ENCODE measurements at regions not wholly inside any gene's neighbourhood (a gene's known extent, or its start where the extent isn't known, plus 50 kb on each side); places are given as distances from the start of the nearest gene placed in this dataset.

- no peak for DNase-seq (ENCODE audit: low read depth)
- no peak overlapping the region for H3K4me3 ChIP-seq (ENCODE audit: low read depth, low read length)
- TF ChIP-seq, protein P1, sequence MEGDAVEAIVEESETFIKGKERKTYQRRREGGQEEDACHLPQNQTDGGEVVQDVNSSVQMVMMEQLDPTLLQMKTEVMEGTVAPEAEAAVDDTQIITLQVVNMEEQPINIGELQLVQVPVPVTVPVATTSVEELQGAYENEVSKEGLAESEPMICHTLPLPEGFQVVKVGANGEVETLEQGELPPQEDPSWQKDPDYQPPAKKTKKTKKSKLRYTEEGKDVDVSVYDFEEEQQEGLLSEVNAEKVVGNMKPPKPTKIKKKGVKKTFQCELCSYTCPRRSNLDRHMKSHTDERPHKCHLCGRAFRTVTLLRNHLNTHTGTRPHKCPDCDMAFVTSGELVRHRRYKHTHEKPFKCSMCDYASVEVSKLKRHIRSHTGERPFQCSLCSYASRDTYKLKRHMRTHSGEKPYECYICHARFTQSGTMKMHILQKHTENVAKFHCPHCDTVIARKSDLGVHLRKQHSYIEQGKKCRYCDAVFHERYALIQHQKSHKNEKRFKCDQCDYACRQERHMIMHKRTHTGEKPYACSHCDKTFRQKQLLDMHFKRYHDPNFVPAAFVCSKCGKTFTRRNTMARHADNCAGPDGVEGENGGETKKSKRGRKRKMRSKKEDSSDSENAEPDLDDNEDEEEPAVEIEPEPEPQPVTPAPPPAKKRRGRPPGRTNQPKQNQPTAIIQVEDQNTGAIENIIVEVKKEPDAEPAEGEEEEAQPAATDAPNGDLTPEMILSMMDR (IDR thresholded peaks at IDR 0.05; ENCODE audit: insufficient read depth, low read length), result no peak
These were observed 167.0 kb upstream of the ALG10B start for GRCh38 chr12:38149395-38150073.

DNA sequence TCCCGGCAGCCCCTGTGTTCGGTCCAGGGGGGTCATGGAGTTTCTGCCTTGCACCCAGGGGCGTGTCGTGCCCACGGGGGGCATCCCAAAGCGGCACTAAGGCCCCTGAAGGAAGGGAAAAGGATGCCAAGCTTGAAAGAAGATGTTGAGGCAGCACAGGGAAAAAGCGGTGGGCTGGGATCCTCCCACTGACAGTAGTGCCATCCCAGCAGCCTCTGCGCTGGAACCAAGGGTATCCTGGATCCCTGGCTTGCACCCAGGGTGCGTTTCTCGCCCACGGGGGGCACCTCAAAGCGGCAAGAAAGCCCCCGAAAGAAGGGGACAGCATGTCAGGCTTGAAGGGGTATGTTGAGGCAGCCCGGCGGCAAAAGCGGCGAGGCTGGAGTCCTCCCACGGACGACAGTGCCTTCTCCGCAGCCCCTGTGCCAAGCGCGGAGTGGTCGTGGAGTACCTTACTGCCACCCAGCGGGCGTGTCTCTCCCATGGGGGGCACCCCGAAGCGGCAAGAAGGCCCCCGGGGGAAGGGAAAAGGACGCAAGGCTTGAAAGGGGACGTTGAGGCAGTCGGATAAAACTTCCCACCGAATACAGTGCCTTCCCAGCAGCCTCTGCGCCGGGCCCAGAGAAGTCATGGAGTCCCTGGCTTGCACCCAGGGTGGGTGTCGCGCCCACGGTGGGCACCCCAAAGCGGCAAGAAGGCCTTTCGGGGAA, 164.4 kb upstream of the ALG10B start:
- DNase-seq (ENCODE audit: low read depth), result no peak
- TF ChIP-seq, protein P1 (IDR thresholded peaks at IDR 0.05; ENCODE audit: insufficient read depth, low read length), result no peak
- H3K4me3 ChIP-seq (ENCODE audit: low read depth, low read length), result no peak overlapping the region

DNA sequence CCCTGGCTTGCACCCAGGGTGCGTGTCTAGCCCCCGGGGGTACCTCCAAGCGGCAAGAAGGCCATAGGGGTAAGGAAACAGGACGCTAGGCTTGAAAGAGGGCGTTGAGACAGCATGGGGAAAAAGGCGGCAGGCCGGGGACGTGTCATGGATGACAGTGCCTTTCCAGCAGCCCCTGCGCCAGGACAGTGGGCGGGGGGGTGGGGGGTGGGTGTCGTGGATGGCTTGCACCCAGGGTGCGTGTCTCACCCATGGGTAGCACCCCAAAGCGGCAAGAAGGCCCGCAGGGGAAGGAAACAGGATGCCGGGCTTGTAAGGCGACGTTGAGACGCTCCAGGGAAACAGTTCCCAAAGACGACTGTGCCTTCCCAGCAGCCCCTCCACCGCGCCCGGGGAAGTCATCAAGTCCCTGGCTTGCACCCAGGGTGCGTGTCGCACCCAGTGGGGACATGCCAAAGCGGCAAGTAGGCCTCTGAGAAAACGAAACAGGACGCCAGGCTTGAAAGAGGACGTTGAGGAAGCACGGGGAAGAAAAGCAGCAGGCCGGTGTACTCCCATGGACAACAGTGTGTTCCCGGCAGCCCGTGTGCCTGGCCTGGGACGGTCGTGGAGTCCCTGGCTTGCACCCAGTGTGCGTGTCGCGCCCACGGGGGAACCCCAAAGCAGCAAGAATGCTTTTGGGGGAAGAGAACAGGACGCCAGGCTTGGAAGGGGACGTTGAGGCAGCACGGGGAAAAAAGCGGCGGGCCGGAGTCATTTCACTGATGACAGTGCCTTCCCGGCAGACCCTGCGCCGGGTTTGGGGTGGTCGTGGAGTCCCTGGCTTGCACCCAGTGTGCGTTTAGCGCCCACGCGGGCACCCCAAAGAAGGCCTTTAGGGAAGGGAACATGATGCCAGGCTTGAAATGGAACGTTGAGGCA, 163.5 kb upstream of the ALG10B start:
- no peak overlapping the region for H3K4me3 ChIP-seq (ENCODE audit: low read depth, low read length)
- TF ChIP-seq, protein P1 (IDR thresholded peaks at IDR 0.05; ENCODE audit: insufficient read depth, low read length), result no peak
- DNase-seq (ENCODE audit: low read depth), result no peak

DNA sequence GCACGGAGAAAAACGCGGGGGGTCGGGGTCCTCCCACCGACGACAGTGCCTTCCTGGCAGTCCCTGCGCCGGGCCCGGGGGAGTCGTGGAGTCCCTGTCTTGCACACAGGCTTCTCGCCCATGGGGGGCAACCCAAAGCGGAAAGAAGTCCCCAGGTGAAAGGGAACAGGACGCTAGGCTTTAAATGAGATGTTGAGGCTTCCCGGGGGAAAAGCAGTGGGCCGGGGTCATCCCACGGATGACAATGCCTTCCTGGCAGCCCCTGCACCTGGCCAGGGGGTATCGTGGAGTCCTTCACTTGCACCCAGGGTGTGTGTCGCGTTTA, 162.9 kb upstream of the ALG10B start:
- no peak for DNase-seq (ENCODE audit: low read depth)
- TF ChIP-seq, protein P1 (IDR thresholded peaks at IDR 0.05; ENCODE audit: insufficient read depth, low read length), result no peak
- H3K4me3 ChIP-seq (ENCODE audit: low read depth, low read length), result no peak overlapping the region

GRCh38 chr12:38154096-38155019, 162.2 kb upstream of the ALG10B start:
- TF ChIP-seq, protein P1 (IDR thresholded peaks at IDR 0.05; ENCODE audit: insufficient read depth, low read length), result no peak
- DNase-seq (ENCODE audit: low read depth), result no peak
- no peak overlapping the region for H3K4me3 ChIP-seq (ENCODE audit: low read depth, low read length)

GRCh38 chr12:38155020-38155395, 161.6 kb upstream of the ALG10B start:
- TF ChIP-seq, protein P1 (IDR thresholded peaks at IDR 0.05; ENCODE audit: insufficient read depth, low read length), result no peak
- H3K4me3 ChIP-seq (ENCODE audit: low read depth, low read length), result no peak overlapping the region
- no peak for DNase-seq (ENCODE audit: low read depth)

Measured in fibroblast of the aortic adventitia (primary cell).